KG1 (cell line): ENCODE measurements at regions not wholly inside any gene's neighbourhood (a gene's known extent, or its start where the extent isn't known, plus 50 kb on each side); places are given as distances from the start of the nearest gene placed in this dataset.
"Not testable (repeated sequence)": the region's sequence is repeated elsewhere in the genome, so short reads cannot be mapped to it uniquely, and the experiment has no call there.

ENCODE experiments used
- DNase-seq: peaks from one replicate; lab custom pipeline; 2025; lab: John Stamatoyannopoulos, UW

DNA sequence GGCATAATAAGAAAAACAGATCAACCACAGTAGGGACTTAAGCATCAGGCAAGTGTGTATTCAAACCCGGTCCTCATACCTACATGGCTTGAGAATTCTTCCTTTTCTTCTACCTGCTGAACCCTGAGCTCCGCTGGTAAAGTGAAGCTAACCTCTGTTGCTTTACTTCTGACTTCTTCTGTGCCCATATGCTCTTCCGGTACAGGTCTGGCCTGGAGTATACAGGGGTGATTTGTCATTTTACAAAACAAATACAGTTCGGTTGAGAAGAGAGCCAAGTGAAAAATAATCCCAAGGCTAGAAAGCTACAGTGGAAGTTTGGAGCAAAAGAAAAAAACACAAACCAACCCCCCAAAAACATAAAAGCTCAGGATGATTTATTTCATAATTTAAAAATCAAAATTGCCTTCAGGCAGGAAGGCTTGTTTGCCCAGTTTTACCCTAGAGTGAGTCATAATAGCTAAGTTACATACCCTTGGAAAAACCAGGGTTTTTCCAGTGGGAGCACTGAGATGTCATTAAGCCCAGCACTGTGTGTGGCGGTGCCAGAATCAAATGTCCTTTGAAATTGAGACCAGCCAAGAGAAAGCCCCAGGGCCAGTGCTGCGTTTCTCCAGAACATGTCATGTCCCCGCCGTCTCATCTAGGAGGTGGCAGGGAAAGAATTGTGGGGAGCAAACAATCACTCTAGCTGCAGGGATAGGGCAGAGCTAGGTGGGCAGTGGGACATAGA is 305.5 kb upstream of the ISX start:
- no peak for DNase-seq

DNA sequence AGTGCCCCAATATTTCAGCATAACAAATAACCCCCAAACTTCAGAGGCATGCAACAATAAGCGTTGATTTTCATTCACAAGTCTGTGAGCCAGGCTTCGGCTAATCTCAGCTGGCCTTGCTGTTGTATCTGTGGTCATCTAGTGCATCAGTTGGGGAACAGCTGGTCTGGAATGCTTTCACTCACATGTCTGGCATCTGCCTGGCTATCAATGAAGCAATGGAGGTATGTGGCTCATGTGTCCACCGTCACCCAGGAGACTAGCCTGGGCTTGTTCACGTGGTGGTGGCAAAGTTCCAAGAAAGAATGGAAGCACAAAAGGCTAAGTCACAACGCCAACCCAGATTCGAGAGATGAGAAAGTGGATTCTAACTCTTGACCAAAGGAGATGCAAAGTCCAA is 304.8 kb upstream of the ISX start:
- DNase-seq: no peak

GRCh38 chr22:34763496-34763895 is 302.5 kb upstream of the ISX start:
- DNase-seq: peak; percentile 50

DNA sequence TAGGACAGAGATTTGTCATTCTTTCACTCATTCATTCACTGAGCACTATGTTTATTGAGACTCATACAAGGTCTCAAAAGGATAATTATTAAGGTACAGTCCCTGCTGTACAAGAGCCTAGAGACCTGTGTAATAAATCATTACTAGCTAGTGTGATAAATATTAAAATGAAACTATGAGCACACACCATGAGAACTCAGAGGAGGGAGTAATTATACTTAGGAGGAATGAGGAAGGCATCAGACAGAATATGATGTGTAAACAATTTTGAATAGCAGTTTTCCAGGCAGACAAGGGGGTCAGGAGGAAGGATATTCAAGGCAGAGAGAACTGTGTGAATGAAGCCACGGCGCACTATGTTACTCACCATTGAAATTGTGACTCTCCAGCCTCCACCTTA is 300.8 kb upstream of the ISX start:
- no peak for DNase-seq

DNA sequence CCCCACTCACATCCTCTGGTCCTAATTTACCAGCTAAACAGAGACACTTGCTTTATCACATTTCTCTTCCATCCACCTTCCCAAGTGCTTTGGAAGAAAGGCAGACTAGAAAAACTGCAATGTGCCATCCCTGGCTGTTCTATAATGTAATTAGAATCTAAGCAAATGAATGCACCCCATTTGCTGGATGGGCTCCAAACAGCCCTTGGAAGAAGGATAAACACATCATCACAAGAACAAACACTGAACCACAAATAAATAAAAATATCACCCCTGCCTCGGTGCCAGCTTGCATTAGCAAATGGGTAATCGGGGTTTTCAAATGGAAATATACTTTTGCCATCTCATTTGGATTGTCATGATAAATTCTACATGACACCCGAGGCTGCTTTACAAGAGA is 296.6 kb upstream of the ISX start:
- DNase-seq: no peak

GRCh38 chr22:34776817-34777216 is 289.1 kb upstream of the ISX start:
- no peak for DNase-seq

GRCh38 chr22:34781681-34782080 is 284.3 kb upstream of the ISX start:
- no peak for DNase-seq

- no peak for DNase-seq
Measured at GRCh38 chr22:34783436-34783835, 282.5 kb upstream of the ISX start.

- peak; percentile 78 for DNase-seq
Measured at GRCh38 chr22:34784056-34784455, 281.9 kb upstream of the ISX start.

DNA sequence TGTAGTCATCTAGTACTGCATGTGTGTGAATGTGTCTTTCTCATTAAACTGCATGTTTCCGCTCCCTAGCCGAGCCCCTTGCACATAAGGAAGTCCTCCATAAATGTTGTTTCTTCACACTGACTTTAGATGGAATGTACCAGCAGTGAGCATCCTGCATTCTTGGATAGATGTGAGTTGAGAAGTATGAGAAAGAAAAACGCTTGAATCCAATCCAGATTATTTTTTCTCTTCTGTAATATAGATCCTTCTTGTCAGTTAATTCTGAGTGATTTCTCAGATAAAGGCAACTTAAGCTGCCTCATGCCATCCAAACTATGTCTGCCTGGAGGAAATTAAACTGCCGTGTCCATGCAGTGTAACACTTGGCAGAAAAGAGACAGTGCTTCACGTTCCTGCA is 268.1 kb upstream of the ISX start:
- DNase-seq: no peak

DNA sequence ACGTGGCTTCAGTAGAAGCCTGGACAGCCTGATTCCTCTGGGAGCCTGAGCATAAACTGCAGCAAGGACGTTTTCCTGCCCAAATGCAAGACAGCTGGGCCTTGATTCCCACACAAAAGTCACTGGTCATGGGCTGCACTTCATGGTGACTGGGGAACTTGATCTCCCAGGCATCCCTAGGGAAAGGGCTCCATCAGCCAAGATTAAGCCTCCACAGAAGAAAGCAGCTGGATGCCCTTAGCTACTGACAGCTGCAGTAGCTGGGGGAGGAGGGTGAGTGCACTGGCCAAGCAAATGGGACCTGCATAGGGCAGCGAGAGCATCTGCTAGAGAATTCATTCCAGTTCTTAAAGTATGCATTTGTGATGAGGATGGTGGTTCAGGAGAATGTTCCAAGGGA is 267.4 kb upstream of the ISX start:
- DNase-seq: no peak

DNA sequence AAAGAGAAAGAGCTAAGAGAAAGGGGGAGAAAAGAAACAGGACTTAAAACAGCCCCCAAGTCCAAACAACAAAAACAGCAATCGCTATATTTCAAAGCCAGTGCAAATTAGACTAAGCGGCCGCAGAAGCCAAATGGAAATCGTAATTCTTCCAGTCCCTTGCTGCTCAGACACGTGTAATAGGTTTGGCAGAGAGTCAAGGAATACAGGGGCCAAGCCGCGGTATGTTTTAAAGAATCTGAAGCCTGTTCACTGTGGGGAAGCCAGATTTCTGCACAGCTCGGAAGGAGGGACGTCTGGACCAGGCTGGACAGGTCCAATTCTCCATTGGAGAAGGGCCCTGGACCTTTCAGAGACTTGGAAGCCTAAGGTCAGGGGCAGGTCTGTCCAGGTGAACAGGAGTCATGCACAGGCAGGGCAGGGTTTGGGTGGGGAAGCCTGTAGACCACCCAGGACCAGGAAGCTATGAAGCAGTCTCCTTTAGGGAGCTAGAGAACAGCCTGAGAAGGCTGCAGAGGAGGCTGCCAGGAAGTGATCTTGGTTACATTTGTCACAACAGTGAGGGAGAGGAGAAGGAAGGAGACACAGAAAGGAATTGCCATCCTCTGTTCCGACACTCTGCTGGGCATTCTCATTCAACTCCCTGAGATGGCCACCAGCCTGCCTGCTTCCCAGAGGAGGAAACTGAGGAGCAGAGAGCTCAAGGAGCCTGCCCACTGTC is 265.5 kb upstream of the ISX start:
- DNase-seq: no peak

GRCh38 chr22:34801221-34801620 is 264.7 kb upstream of the ISX start:
- DNase-seq: no peak

GRCh38 chr22:34804091-34804490 is 261.9 kb upstream of the ISX start:
- DNase-seq: no peak

GRCh38 chr22:34804604-34805003 is 261.4 kb upstream of the ISX start:
- no peak for DNase-seq

DNA sequence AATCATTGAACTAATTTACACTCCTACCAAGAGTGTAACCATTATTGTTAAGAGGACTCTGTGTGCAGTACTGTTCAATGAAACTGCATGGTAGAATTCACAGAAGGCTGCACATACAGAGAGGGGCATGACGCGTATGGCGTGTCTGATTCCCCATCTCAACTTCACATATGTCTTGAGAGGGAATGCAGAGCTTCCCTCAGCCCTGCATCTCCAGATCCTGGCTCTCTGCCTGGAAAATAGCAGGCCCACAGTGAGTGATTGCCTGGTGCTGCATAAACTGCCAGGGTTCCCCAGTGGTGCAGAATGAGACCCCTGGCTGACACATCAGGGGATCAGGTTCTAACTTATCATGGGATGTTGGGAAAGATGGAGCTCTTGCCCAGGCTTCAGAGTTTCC is 260.2 kb upstream of the ISX start:
- DNase-seq: no peak

- DNase-seq: no peak
Measured at GRCh38 chr22:34808618-34809017, 257.3 kb upstream of the ISX start.

GRCh38 chr22:34812631-34813030 is 253.3 kb upstream of the ISX start:
- DNase-seq: no peak

DNA sequence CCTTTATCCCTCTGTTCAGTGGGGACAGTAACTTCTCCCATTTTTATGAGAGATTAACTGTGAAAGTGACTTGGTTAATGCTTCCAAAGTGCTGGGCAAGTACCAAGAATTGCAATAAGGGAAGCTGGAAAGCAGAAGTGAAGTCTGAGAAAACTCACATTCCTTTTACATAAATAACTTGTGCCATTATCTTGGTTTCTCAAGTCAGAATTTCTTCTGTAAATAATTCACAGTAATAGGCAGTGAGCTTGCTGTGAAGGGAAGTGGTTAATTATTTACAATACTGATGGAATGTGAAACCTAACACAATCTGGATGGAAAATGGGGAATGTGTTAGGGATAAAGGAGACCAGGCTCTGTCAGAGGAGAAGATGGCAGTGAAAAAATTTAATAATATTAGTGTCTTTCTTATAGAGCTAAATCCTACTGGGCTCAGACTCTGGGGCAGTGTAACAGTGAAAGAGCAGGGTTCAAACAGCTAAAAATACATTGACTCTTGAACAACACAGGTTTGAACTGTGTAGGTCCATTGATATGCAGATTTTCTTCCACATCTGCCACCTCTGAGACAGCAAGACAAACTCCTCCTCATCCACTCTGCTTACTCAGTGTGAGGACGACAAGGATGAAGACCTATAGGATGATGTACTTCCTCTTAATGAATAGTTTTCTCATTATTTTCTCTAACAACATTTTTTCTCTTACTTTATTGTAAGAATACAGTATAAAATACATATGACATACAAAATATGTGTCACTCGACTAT is 251.5 kb upstream of the ISX start:
- DNase-seq: no peak

- no peak for DNase-seq
Measured at GRCh38 chr22:34829485-34829884, 236.5 kb upstream of the ISX start.

DNA sequence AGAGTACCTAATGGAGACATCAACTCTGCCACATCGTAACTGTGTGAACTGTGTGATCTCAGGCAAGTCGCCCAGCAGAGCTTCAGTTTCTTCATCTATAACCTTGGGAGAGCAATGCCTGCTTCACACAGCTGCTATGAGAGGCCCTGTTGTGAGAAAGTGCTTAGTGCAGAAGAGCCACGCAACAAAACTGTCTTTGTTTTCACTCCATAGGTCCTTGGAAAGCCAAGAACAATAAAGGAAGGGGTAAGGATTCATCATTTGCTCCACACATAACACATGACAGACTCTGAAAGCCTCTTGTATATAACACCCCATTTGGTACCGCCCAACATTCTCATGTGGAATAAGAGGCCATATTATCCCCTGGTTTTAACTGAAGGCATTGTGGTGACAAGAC is 231.9 kb upstream of the ISX start:
- no peak for DNase-seq

- not testable (repeated sequence) for DNase-seq
Measured at GRCh38 chr22:34834541-34834940, 231.4 kb upstream of the ISX start.

DNA sequence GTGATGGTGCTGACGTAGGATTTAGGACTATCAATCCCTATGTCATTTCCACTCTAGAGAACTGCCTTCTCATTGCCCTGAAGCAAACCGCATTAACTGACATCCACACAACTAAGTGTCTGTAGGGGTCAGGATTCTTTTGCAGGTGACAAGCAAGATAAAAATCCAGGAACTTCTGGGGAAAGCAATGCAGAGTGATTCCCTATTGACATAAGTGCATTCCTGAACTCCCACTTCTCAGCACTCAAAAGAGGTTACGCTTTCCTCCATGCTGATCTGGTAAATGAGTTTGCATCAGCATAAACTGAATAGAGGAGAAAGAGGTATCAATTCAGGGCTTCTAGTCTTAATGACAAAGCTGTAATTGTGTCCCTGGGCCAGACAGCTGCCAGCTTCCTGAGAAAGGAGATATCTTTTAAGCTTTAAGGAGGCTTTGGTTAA is 224.6 kb upstream of the ISX start:
- DNase-seq: no peak
